HG02981 (cell line): ENCODE measurements at regions not wholly inside any gene's neighbourhood (a gene's known extent, or its start where the extent isn't known, plus 50 kb on each side); places are given as distances from the start of the nearest gene placed in this dataset.

Experiments used
- ATAC-seq: cut with Tn5 transposase; IDR thresholded peaks from one replicate; pipeline ENCODE4 v1.9.1; 2021; ENCODE audit warnings: mild to moderate bottlenecking, moderate library complexity; ENCODE audit not compliant: unreplicated experiment

- no peak for ATAC-seq
Measured at GRCh38 chr18:72368308-72368707, 175.8 kb downstream of the CBLN2 start.

GRCh38 chr18:72360634-72361033, 183.5 kb downstream of the CBLN2 start:
- ATAC-seq: no peak

- ATAC-seq: no peak
Measured at GRCh38 chr18:72342933-72343332, 201.2 kb downstream of the CBLN2 start.

GRCh38 chr18:72339976-72340375, 204.2 kb downstream of the CBLN2 start:
- no peak for ATAC-seq

GRCh38 chr18:72336786-72337185, 207.4 kb downstream of the CBLN2 start:
- ATAC-seq: no peak

GRCh38 chr18:72329533-72329932, 214.6 kb downstream of the CBLN2 start:
- ATAC-seq: no peak

GRCh38 chr18:72325307-72325706, 218.8 kb downstream of the CBLN2 start:
- ATAC-seq: no peak

GRCh38 chr18:72324677-72325076, 219.5 kb downstream of the CBLN2 start:
- no peak for ATAC-seq

- ATAC-seq: no peak
Measured at GRCh38 chr18:72316497-72316896, 227.6 kb downstream of the CBLN2 start.

- no peak for ATAC-seq
Measured at GRCh38 chr18:72283148-72283925, 260.8 kb downstream of the CBLN2 start.

GRCh38 chr18:72273025-72273424, 271.1 kb downstream of the CBLN2 start:
- ATAC-seq: no peak

- no peak for ATAC-seq
Measured at GRCh38 chr18:72261590-72261989, 282.6 kb downstream of the CBLN2 start.

- ATAC-seq: no peak
Measured at GRCh38 chr18:72246076-72246475, 298.1 kb downstream of the CBLN2 start.

GRCh38 chr18:72235422-72235821, 308.7 kb downstream of the CBLN2 start:
- ATAC-seq: no peak

- no peak for ATAC-seq
Measured at GRCh38 chr18:72233106-72233505, 311.0 kb downstream of the CBLN2 start.

- no peak for ATAC-seq
Measured at GRCh38 chr18:72232644-72233043, 311.5 kb downstream of the CBLN2 start.

GRCh38 chr18:72225958-72226357, 318.2 kb downstream of the CBLN2 start:
- ATAC-seq: no peak

GRCh38 chr18:72223733-72224132, 320.4 kb downstream of the CBLN2 start:
- ATAC-seq: no peak

GRCh38 chr18:72208920-72209676, 335.0 kb downstream of the CBLN2 start:
- no peak for ATAC-seq

GRCh38 chr18:72207280-72207679, 336.9 kb downstream of the CBLN2 start:
- no peak for ATAC-seq

GRCh38 chr18:72206814-72207213, 337.3 kb downstream of the CBLN2 start:
- ATAC-seq: no peak

GRCh38 chr18:72201032-72201431, 343.1 kb downstream of the CBLN2 start:
- ATAC-seq: no peak
